ENCODE measurements at regions not wholly inside any gene's neighbourhood (a gene's known extent, or its start where the extent isn't known, plus 50 kb on each side); places are given as distances from the start of the nearest gene placed in this dataset.

DNA sequence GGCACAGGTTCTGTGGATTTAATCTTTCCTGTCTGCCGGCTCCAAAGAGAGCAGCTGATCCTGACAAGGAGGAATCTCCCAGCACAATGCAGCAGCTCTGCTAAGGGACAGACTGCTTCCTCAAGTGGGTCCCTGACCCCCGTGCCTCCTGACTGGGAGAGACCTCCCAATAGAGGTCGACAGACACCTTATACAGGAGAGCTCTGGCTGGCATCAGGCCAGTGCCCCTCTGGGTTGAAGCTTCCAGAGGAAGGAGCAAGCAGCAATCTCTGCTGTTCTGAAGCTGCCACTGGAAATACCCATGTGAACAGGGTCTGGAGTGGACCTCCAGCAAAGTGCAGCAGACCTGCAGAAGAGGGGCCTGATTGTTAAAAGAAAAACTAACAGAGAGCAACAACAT is 630.2 kb upstream of the FTMT start:
- DNase-seq = no peak

DNA sequence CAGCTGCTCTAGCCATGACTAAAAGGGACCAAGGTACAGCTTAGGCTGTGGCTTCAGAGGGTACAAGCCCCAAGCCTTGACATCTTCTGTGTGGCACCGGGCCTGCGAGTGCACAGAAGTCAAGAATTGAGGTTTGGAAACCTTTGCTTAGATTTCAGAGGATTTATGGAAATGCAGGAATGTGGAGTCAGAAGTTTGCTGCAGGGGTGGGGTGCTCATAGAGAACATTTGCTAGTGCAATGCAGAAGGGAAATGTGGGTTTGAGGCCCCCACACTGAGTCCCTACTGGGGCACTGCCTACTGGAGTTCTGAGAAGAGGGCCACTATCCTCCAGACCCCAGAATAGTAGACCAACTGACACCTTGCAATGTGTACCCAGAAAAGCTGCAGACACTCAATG is 624.9 kb upstream of the FTMT start:
- DNase-seq = no peak

DNA sequence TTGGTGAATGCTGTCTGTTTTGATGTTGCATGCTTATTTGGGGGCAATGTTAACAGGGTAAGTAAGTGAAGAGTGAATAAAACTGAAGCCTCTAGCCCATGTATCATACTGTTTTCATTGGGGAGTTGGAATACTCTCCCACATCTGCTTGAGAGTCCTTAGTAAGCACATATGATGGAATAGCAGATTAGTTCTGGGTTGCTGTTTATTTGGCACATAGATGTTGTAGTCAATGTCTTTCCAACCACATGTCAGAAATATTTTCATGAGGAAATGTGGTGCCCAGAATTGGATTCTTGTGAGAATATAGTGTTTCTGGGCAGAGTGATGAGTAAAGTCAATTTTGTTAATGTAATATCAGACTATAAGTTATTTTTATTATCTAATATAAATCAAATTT is 611.7 kb upstream of the FTMT start:
- DNase-seq = no peak

DNA sequence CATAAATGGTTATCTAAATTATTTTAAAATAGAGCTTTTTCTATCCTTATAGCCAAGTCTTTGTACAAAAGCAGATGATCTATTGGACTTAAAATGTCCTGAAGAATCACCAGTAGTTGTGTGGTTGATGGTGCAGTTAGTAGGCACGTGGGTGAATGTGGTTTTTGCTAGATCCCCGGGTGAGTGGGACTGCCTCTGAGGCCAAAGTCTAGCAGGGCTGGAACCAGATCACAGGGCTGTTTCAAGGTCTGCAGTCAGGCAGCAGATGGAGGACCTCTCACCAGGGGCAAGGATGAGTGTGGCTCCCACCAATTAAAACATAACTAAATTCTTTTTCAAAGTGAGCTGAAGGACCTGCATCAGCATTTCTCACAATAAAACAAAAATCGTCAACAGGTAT is 604.7 kb upstream of the FTMT start:
- DNase-seq = no peak

DNA sequence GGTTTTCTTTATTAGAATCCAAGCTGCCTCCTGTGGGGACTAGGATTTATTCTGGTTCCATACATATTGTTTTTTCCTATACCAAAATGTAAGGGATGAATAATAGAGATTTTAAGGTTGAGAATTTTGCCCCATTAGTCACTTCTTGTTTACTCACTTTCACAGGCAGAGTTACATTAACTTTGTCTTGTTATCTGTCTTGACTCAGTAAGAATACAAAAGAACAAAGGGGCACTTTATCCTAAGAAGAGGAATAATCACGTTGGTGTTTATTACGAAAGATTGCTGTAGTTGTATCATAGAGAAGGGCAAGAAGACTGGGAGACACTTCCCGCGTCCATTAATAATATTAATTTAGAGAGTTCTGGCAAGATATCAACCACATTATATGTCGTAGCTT is 599.7 kb upstream of the FTMT start:
- no peak for DNase-seq

DNA sequence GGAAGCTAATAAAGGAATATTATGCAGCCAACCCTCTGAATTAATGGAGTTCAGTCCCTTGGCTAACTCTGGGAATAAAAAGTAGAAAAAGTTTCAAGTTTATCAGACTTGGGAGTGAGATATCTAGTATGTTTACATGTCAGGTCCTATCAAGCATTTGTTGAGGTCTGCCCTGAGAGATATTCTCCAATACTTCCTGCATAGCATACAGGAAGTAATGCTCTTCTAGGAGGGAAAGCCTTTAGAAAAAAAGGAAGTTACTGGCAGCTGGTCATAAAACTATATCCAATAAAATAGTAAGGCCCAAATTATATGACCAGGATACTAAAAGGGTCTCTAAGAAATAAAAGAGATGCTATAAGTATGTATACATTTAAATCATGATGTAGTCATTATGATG is 594.1 kb upstream of the FTMT start:
- DNase-seq = no peak

DNA sequence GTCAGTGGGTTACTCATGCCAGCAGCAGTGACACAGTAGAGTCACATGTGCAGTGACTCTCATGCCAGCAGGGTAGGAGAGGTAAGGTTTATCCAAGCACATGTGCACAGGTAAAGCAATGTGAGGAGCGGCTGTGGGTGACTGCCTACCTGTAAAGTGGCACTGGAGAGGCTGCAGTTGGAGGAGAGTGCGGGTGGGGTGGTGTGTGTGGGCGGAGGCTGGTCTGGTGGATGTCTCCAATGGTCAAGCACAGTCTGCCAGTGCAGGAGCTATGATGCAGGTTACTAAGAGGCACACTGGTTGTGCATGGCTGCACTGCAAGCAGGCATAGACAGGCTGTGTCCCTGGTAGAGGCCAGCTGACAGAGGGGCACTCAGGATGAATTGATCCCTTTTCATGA is 588.2 kb upstream of the FTMT start:
- DNase-seq = no peak

DNA sequence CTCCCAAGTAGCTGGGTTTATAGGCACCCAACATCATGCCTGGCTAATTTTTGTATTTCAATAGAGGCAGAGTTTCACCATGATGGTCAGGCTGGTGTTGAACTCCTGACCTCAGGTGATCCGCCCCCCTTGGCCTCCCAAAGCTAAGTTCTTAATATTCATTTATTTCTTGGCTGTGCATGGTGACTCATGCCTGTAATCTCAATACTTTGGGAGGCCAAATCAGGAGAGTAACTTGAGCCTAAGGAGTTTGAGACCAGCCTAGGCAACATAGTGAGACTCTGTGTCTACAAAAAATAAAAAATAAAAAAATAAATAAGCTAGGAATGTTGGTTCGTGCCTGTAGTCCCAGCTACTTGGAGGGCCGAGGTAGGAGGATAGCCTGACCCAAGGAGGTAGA is 587.1 kb upstream of the FTMT start:
- no peak for DNase-seq

DNA sequence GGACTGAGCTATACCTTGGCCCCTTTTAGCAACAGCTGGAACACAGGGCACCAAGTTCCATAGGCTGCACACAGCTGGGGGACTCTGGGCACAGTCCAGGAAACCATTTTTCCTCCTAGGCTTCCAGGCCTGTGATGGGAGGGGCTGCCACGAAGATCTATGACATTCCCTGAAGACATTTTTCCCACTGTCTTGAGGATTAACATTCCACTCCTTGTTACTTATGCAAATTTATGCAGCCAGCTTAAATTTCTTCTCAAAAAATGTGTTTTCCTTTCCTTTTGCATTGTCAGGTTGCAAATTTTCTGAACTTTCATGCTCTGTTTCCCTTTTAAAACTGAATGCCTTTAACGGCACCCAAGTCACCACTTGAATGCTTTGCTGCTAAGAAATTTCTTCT is 580.1 kb upstream of the FTMT start:
- DNase-seq = no peak

DNA sequence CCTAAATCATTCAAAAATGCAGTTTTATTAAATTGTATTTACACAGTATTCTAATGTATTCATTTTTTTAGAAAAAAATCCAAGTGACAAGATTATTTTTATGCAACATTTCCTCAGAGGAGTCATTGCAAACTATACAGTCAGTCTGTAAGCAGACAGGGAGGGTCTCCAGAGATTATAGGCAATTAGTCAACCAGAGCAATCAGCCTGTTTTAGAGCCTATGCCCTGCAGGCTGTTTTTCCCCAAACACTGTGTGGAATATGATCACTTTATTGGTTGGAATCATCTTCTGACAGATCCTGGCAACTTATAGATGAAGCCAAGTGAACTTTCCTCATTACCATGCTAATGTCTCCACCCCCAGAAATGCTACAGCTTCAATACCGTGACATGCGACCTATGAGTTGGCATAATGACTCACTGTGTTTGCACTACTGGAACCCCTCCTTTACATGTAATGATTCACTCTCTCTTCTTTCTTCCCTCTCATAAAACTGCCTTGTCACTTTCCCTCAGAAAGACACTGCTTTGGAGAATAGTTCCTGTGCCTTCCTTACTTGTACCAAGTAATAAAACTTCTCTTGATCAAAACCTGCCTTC is 577.7 kb upstream of the FTMT start:
- DNase-seq = no peak

DNA sequence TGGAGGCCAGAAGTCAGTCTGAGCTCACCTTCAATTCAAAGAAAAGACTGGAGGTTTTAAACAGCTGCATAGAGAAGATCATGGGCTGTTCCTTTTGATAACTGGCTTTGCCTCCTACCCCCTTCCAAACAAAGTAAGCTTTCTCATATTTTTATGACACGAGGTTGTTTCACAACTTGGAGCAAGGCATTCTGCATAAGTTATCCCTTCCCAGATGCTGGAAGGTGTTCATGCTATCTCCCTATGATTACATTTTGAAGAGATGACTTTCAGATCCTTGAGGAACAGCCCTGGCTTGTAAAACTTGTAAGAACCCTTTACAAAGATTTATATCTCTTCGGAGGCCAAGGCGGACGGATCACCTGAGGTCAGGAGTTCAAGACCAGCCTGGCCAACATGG is 571.9 kb upstream of the FTMT start:
- DNase-seq = no peak

DNA sequence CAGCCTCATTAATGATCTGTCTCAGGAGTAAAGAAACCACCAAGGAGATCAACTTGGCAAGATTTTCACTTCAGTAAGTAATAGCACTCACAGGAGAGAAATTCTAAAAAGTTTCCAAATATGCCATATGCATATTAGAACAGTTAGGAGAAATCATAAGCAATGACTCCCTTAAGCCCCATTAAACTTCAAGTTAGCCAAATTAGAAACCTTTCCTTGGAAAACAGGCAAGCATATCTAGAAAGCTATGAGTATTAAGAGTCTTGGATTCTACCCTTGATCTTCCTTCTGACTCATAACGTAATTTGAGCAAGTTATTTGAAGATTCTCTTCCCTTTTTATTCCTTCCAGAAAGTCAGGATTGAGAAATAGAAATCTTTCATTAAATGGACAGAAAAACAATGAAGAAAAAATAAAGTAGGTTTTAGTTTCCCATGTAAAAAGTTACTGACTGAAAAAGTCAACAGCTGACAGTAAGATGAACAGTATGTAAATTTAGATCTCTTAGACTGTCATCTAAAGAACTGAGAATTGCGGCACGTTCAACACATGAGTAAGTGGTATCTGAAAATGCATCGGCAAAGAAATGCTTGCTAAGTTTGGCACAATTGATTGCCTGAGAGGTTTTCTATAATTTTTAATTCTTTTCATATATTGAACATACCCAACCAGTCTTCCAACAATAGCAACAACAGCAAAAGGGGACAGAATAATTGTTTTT is 565.7 kb upstream of the FTMT start:
- DNase-seq = no peak

DNA sequence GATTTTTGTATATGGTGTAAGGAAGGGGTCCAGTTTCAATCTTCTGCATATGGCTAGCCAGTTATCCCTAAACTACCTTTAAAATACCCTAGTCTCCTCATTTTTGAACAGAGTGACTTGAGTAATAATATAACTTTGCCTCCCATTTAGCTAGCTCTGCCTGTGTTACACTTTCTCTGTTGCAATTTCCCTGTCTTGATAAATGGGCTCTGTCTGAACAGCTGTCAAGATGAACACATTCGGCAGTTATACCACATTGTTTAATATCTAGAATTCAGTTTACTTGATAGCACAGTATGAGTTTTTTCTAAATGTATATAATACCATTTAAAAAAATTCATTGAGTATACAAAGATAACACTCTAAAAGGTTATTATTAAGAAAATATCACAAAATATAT is 562.9 kb upstream of the FTMT start:
- no peak for DNase-seq

DNA sequence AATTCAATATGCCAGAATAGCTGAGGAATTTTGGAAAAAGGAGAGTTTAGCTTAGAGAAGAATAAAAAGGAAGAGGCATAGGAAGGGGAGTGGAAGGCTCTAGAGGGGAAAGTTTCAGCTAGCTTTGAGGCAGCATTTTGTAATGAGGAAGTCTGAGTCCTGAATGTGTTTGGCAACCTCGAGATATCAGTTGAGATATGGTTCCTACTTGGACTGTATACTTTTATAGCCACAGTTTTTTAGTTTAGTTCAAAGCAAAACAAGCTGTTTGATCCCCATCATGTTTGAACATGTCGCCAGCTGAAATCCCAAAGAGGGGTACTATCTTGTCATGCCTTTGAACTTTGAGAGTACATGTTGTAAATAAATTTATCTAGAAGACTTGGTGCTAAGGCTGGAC is 559.0 kb upstream of the FTMT start:
- DNase-seq = no peak

DNA sequence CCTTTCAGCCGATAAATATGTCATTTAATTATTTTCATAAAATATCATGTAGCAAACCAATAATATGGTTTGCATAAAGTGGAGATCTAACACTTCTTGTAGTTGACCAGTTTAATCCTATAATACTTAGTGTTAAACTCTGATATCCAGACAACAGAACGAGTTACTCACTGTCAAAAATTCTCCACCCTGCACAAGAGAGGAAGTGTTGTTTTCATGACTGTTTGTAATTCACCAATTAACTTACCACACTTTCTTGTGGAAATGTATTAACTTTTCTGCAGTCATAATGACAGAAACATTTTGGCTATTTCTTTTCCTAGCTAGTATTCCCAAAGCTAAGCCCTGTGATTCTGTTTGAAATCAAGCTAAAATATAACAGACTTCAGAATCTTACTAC is 555.3 kb upstream of the FTMT start:
- no peak for DNase-seq

DNA sequence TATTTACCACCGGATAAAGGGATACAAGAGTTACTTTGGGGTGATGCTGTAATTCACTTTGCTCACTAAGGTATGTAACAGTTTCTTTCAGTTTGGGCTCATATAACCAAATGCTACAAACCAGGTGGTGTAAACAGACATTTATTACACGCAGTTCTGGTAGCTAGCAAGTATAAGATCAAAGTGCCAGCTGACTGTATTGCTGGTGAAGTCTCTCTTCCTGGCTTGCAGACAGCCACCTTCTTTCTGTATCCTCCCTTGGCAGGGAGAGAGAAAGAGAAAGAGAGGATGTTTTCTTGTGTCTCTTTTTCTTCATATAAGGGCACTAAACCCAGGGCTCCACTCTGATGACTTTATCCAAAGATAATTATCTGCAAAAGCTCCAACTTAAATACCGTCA is 552.5 kb upstream of the FTMT start:
- no peak for DNase-seq

DNA sequence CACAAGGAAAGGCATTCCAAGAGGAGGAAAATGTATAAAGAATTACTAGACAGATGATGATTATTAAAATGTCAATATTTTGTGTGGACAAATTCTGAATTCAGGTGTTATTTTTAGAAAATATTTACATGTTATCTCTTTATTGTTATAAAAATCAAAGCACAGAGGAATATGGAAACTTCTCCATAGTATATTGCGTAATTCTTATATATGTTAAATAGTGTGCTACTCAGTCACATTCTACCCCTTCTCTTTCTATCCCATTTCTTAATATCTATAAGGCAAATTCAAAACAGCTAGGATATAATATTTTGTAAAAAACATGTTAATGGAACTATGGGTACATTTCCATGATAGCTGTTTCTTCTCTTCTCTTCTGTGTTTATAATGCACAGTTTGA is 546.8 kb upstream of the FTMT start:
- no peak for DNase-seq

DNA sequence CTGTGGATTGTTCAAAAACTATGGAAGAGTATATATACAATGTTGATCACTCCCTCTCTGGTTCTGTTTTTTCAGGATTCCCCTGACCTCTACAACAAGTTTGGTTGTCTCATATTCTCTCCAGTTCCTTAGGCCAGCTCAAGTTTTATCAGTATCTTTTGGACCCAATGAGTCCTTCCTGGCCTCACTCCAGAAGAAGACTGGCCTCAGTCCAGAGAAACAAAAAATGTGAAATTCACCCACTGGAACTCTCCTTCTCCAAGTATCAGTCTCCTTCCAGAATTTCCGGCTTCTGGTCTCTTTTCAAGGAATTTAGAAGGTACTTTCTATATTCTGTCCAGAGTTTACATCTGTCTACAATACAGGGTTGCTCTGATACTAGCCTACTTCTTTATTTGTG is 537.8 kb upstream of the FTMT start:
- no peak for DNase-seq

DNA sequence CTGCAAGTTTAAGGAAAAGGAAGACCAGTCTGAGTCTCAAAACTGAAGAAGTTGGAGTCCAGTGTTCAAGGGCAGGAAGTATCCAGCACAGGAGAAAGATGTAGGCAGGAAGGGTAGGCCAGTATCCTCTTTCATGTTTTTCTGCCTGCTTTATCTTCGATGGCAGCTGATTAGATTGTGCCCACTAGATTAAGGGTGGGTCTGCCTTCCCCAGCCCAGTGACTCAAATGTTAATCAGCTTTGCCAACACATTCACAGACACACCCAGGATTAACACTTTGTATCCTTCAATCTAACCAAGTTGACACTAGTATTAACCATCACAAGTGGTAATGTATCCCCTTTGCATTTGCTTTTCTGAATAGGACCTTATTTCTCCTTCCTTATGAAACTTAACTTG is 535.9 kb upstream of the FTMT start:
- no peak for DNase-seq

DNA sequence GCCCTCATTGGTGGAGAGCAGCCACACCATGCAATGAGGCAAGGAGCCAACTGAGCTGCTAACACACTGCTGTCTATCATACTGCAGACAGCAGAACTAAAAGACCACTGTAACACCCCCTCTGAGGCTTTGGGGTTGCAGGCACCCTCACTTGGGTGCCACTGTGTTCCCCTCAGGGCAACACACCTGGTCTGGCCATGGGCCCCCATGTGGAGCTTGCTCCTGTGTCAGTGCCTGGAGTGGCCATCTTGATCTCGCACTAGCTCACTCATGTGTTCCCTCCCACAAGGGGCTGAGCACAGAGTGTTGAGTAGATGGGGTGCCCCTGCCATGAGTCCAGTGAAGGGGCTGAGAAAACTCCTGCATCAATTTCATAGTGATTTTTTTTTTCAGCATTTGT is 532.4 kb upstream of the FTMT start:
- no peak for DNase-seq

DNA sequence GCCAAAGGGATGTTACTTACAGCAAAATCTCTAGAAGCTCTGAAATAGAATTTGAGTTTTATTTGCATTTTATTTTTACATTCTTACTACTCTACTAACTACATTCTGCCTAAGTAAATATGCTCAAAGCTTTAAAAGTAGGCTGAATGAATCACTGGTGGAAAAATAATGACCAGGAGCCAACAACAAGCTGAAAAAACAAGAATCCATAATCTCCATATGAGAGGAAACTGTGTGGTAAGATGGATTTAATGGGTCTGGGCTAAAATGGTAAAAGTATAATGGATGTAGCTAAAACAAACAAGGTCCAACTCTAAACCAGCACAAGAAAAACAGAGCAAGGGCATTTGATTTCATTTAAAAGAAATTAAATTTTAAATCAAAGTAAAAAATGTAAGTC is 525.8 kb upstream of the FTMT start:
- no peak for DNase-seq

DNA sequence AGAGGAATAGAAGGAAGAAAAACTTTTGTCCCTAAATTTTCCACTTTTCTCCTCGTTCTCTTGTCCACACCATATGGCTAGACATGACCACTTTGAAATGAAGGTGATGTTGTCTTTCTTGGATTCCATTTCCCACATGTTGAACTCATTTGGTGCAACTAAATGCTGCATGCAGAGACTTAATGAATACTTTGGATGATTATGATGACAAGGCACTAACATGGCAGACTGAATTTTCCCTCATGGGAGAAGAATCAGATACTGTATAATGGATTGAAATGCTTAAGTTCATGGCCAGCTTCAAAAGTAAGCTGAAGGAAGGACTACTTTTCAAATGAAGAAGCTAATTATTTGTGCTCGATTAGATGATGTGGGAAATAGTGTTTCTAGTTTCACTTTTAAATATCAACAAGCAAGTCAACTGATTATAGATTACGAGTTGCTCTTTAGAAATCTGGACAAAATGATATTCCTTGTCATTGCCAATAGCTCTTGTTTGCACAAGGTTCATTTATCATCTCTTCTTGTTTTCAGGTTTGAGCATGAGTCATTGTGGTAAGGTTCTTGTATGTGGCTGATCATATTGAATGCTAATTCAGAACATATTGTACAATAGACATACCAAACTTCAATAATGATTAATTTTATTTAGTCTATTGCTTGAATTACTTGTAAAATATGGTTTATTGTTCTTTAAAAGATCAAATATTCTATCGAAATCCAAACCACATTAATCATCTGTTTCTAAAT is 501.3 kb upstream of the FTMT start:
- no peak for DNase-seq

DNA sequence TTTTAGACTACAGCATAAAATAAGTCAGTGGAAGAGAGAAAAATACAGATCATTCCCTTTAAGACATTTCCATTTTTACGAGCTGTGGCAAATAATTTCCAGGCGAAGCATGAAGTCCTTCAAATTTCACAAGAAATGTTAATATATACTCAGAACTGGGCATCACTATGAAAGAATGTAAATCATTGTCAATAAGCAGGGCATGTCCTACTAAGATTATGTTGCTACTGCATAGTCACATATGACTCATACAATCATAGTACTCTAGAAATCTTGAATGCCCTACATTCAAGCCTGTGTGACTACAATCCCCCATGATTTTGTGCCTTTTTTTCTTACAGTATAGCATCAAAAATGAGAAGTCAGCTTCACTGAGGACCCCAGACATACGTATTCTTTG is 485.2 kb upstream of the FTMT start:
- DNase-seq = no peak

DNA sequence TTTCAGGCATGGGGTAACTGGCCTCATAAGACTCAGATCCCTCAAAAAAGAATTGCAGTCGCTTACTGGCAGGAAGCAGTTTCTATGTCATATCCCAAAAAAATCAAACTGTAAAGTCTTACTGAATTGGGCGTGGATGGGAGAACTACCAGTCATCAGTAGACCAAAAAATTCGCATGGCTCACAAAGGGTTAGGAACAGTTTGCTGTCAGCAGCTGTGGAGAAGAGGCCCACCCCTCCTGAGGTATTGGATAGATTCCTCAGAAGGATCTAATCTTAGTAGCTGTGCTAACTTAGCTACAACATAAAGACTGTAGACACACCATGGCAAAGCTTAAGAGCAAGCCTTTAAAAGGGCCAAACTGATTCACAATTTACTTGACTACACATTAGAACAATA is 478.3 kb upstream of the FTMT start:
- DNase-seq = no peak

DNA sequence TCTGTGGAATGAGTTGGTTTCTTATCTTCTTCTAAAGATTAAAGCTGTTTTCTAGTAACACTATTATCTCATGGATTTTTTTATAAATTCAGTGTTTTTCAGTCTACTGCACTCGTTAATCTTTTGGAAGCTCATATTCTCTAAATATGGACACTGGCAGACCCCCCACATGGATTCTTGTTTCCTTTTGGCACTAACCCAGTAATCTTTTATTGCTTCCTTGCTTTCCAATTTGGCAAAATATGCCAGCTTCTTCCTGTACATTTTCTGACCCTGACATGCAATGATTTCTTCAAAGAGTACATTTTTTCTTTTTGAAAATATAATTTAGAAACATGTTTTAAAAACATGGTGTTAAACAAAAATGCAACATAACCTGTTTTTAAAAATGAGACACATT is 474.2 kb upstream of the FTMT start:
- DNase-seq = peak; percentile 6 to 45

Data from NCI-H2081 (cell line).